RWPE2 (cell line): ENCODE measurements at regions not wholly inside any gene's neighbourhood (a gene's known extent, or its start where the extent isn't known, plus 50 kb on each side); places are given as distances from the start of the nearest gene placed in this dataset.
A peak's percentile ranks its signal among the peaks of the same experiment; 100 is the strongest.

Experiments
- ATAC-seq: fragments of 200-7000 bp; cut with Tn5 transposase; 3 replicates; pipeline ENCODE4 v1.9.1; 2021; ENCODE audit warnings: low read depth
- DNase-seq: peaks from one replicate; pipeline ENCODE4 v3.0.0-alpha.2; 2020; ENCODE audit warnings: low spot score
- H3K27ac ChIP-seq: fragments of 450-650 bp; 2 replicates; pipeline ENCODE4 v1.5.1; 2017; ENCODE audit warnings: mild to moderate bottlenecking; ENCODE audit not compliant: poor library complexity, severe bottlenecking
- H3K27me3 ChIP-seq: fragments of 250-450 bp; sonication (Bioruptor Pico); 2 replicates; pipeline ENCODE4 v1.5.1; 2021; ENCODE audit warnings: mild to moderate bottlenecking, moderate library complexity; ENCODE audit not compliant: insufficient read depth, poor library complexity, severe bottlenecking
- H3K36me3 ChIP-seq: fragments of 250-450 bp; sonication (Bioruptor Pico); 2 replicates; pipeline ENCODE4 v1.5.1; 2020; ENCODE audit warnings: low read depth, mild to moderate bottlenecking, moderate library complexity
- H3K4me1 ChIP-seq: fragments of 250-450 bp; sonication (Bioruptor Pico); 2 replicates; pipeline ENCODE4 v1.5.1; 2021; ENCODE audit warnings: mild to moderate bottlenecking, moderate library complexity; ENCODE audit not compliant: insufficient read depth, poor library complexity, severe bottlenecking
- H3K4me3 ChIP-seq: fragments of 250-450 bp; sonication (Bioruptor Pico); 2 replicates; pipeline ENCODE4 v1.5.1; 2021; ENCODE audit warnings: mild to moderate bottlenecking, moderate library complexity; ENCODE audit not compliant: severe bottlenecking
- H3K9me3 ChIP-seq: fragments of 250-450 bp; sonication (Bioruptor Pico); 2 replicates; pipeline ENCODE4 v1.5.1; 2021; ENCODE audit warnings: mild to moderate bottlenecking, moderate library complexity; ENCODE audit not compliant: severe bottlenecking
- CTCF ChIP-seq: fragments of 450-650 bp; IDR thresholded peaks from one replicate; pipeline ENCODE4 v1.5.1; 2017; ENCODE audit warnings: mild to moderate bottlenecking, moderate library complexity; ENCODE audit not compliant: poor library complexity, severe bottlenecking

DNA sequence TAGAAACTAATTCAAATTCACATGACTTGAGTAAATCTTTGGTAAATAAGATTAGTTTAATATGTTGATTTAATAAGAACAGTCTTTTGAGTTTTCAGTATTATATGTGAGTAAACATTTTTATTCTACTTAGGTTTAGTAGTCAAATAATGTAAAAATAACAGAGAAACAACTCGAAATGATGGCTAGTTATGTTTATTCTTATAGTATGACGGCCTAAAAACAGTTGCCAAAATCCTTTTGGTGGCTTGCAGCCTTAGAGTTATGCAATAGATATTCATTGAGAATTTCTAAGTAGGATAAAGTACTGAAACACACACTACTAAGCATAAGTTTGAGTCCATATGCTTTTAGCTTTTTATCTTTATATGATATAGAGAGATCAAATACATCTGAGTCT, 184.8 kb downstream of the GNAI1 start:
- no peak overlapping the region for H3K27ac ChIP-seq
- H3K4me3 ChIP-seq: no peak overlapping the region
- H3K9me3 ChIP-seq: no peaks in the 10 kb centered on the region
- peaks cover 11% of the 10 kb centered on the region for H3K4me1 ChIP-seq
- no peak for ATAC-seq
- no peaks in the 10 kb centered on the region for H3K27me3 ChIP-seq
- no peak for TF ChIP-seq CTCF
- DNase-seq: no peak
- H3K36me3 ChIP-seq: no peaks in the 10 kb centered on the region

- ATAC-seq (no peak), DNase-seq (no peak)
- no peak overlapping the region for H3K27ac ChIP-seq
- peaks cover 1% of the 10 kb centered on the region for H3K4me1 ChIP-seq
- no peaks in the 10 kb centered on the region for H3K27me3 ChIP-seq
- H3K9me3 ChIP-seq: no peaks in the 10 kb centered on the region
- H3K36me3 ChIP-seq: no peaks in the 10 kb centered on the region
- TF ChIP-seq CTCF: no peak
- no peak overlapping the region for H3K4me3 ChIP-seq
These were observed 183.4 kb downstream of the GNAI1 start for GRCh38 chr7:80318081-80318480.

DNA sequence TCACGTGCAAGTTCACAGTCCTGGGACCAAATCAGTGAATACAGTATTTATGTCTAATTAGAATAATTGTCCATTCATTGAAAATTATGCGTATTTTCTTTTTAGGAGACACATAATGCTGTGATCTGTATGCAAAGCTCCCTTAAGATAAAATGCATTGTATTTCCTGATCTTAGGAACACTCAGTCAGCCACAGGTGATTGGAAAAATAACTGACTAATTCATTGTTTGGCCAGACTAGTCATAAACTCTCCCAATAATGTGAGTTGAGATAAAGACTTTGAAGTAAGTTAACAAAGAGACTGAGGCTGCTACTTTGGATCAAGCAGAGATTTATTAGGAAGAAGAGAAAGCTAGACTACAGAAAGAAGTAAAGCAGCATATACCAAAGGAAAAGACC, 182.2 kb downstream of the GNAI1 start:
- no peak for ATAC-seq
- Histone ChIP-seq H3K4me3 (no peak overlapping the region), H3K4me1 (peaks cover 14% of the 10 kb centered on the region), H3K36me3 (no peaks in the 10 kb centered on the region), H3K27ac (no peak overlapping the region), H3K27me3 (no peaks in the 10 kb centered on the region), H3K9me3 (no peaks in the 10 kb centered on the region)
- TF ChIP-seq CTCF: no peak
- DNase-seq: no peak

GRCh38 chr7:80313716-80314115, 179.1 kb downstream of the GNAI1 start:
- ATAC-seq (no peak), DNase-seq (no peak)
- no peaks in the 10 kb centered on the region for H3K36me3 ChIP-seq
- no peaks in the 10 kb centered on the region for H3K9me3 ChIP-seq
- no peaks in the 10 kb centered on the region for H3K27me3 ChIP-seq
- TF ChIP-seq CTCF: no peak
- H3K4me1 ChIP-seq: peaks cover 24% of the 10 kb centered on the region
- no peak overlapping the region for H3K27ac ChIP-seq
- H3K4me3 ChIP-seq: no peak overlapping the region

DNA sequence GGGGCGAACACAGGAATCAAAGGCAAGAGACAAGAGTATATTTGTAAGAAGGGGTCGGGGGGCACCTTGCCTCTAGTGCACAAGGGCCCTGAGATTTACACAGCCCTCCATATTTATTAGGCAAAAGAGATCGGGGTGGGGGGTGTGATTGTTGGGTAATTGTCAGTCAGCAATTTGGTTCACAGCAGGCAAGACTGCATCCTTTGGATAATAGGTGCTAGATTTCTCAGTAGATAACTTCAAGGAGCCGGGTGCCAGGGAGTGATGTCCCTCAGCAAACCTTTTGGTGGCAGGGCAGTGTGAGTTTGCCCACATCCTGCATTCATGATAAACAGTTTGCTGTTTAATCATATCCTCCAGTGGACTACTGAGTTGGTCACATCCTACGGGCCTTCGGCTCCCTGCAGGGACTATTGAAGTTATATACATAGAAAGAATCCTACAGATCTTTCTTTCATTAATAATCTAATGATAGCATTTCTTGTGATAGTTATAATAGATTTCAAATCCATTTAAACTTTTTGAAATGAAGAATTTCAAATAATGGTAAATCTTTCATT, 178.5 kb downstream of the GNAI1 start:
- TF ChIP-seq CTCF: no peak
- no peaks in the 10 kb centered on the region for H3K27me3 ChIP-seq
- DNase-seq (no peak), ATAC-seq (no peak)
- no peaks in the 10 kb centered on the region for H3K36me3 ChIP-seq
- H3K4me3 ChIP-seq: no peak overlapping the region
- H3K27ac ChIP-seq: peak overlapping the region; percentile 92
- H3K4me1 ChIP-seq: peaks cover 24% of the 10 kb centered on the region
- H3K9me3 ChIP-seq: no peaks in the 10 kb centered on the region
